ENCODE measurements at regions not wholly inside any gene's neighbourhood (a gene's known extent, or its start where the extent isn't known, plus 50 kb on each side); places are given as distances from the start of the nearest gene placed in this dataset.

DNA sequence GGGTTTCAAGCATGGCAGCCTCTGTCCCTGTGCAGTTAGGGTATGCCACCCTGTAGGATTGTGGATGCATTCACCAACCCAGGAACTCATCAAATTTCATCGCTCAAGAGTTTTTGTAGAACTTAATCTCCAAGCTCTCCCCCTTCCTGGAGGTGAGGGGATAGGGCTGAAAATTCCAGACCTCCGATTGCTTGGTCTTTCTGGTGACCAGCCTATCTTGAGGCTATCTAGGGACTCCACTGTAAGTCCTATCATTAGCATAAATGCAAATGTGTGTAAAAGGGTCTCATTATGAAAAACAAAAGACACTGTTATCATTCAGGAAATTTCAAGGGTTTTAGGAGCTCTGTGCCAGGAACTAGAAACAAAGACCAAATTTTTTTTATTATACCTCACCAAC, 244.0 kb downstream of the DUSP6 start:
- TF ChIP-seq, protein P1, sequence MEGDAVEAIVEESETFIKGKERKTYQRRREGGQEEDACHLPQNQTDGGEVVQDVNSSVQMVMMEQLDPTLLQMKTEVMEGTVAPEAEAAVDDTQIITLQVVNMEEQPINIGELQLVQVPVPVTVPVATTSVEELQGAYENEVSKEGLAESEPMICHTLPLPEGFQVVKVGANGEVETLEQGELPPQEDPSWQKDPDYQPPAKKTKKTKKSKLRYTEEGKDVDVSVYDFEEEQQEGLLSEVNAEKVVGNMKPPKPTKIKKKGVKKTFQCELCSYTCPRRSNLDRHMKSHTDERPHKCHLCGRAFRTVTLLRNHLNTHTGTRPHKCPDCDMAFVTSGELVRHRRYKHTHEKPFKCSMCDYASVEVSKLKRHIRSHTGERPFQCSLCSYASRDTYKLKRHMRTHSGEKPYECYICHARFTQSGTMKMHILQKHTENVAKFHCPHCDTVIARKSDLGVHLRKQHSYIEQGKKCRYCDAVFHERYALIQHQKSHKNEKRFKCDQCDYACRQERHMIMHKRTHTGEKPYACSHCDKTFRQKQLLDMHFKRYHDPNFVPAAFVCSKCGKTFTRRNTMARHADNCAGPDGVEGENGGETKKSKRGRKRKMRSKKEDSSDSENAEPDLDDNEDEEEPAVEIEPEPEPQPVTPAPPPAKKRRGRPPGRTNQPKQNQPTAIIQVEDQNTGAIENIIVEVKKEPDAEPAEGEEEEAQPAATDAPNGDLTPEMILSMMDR (IDR thresholded peaks at IDR 0.05), result no peak
- no peak for TF ChIP-seq POLR2A (IDR thresholded peaks at IDR 0.05)
